ENCODE measurements at regions not wholly inside any gene's neighbourhood (a gene's known extent, or its start where the extent isn't known, plus 50 kb on each side); places are given as distances from the start of the nearest gene placed in this dataset.

DNA sequence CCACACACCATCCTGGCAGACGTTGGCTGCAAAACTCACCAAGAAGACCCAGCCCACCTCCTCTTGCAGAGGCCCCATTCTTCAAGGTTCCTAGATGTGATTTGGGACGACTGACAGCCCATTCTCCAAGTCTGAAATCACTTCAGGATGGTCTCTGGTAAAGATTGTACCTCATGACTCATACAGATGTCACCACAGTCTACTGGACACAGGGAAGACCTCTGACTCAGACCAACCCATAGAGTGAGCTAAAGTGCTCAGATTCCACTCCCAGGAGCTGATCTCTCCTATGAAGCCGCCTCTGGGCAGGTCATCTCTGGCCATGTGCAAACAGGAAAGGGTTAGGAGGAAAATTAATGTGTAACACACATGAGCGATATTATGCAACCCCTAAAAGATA lies 102.4 kb upstream of the VWC2 start:
- TF ChIP-seq, protein P1, sequence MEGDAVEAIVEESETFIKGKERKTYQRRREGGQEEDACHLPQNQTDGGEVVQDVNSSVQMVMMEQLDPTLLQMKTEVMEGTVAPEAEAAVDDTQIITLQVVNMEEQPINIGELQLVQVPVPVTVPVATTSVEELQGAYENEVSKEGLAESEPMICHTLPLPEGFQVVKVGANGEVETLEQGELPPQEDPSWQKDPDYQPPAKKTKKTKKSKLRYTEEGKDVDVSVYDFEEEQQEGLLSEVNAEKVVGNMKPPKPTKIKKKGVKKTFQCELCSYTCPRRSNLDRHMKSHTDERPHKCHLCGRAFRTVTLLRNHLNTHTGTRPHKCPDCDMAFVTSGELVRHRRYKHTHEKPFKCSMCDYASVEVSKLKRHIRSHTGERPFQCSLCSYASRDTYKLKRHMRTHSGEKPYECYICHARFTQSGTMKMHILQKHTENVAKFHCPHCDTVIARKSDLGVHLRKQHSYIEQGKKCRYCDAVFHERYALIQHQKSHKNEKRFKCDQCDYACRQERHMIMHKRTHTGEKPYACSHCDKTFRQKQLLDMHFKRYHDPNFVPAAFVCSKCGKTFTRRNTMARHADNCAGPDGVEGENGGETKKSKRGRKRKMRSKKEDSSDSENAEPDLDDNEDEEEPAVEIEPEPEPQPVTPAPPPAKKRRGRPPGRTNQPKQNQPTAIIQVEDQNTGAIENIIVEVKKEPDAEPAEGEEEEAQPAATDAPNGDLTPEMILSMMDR (IDR thresholded peaks at IDR 0.05; ENCODE audit: low read length, missing control alignments), result no peak
- no peak overlapping the region for H3K4me3 ChIP-seq (replicated peaks; ENCODE audit: low read depth, low read length)
- DNase-seq (ENCODE audit: low read depth), result no peak

DNA sequence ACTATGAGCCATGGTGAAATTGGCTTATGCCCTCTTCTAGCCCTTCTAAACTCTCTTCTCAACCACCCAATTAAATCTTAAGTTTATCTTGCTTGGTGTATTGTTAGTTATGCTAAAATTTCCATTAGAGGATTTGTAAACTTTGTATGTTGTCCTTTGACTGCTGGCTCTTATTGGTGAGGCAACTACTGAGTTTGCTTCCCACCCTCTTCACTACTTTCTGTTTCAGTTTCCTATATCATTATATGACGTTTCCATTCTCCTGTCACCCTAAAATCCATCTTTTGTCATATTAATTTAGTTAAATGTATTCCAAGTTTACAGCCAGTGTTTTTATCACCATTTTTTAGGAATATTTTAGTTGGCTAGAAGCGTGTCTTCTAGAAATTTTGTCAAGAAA lies 80.9 kb upstream of the VWC2 start:
- H3K4me3 ChIP-seq (replicated peaks; ENCODE audit: low read depth, low read length), result no peak overlapping the region
- DNase-seq (ENCODE audit: low read depth), result no peak
- TF ChIP-seq, protein P1 (IDR thresholded peaks at IDR 0.05; ENCODE audit: low read length, missing control alignments), result no peak

DNA sequence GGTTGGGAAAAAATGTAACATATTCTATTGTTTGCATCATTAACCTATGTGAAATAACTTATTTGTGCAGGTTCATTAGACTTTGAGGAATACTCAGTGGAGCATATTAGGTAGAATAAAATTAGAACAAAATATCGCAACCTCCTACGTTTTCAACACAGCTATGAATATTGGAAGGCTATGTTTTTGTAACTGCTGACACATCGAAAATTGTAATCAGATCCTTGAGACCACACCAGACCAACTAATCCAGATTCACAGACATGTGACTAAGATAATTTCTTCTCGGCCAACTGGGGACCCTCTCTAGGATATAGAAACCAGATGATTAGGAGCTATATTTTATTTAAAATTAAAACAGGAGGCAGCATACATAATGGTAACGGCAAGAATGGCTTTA lies 77.5 kb upstream of the VWC2 start:
- no peak for DNase-seq (ENCODE audit: low read depth)
- no peak overlapping the region for H3K4me3 ChIP-seq (replicated peaks; ENCODE audit: low read depth, low read length)
- TF ChIP-seq, protein P1 (IDR thresholded peaks at IDR 0.05; ENCODE audit: low read length, missing control alignments), result no peak

DNA sequence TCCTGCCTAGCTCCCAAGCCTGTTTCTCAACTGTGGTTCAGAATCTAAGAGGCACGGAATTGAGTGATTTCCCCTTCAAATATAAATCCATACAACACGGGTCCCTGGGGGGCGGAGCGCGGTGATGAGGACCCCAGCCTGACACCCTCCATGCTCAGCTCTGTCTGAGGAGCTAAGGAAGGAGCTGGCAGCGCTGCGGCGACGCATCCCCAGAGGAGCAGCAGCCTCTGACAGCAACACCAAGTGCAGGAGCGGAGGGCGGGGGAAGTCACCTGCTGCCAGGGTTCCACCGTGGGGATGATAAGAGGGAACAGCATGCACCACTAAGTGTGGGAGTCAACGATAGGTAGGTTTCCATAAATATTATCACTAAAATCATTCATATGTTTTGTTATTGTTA lies 72.6 kb upstream of the VWC2 start:
- H3K4me3 ChIP-seq (replicated peaks; ENCODE audit: low read depth, low read length), result no peak overlapping the region
- no peak for DNase-seq (ENCODE audit: low read depth)
- TF ChIP-seq, protein P1 (IDR thresholded peaks at IDR 0.05; ENCODE audit: low read length, missing control alignments), result no peak

DNA sequence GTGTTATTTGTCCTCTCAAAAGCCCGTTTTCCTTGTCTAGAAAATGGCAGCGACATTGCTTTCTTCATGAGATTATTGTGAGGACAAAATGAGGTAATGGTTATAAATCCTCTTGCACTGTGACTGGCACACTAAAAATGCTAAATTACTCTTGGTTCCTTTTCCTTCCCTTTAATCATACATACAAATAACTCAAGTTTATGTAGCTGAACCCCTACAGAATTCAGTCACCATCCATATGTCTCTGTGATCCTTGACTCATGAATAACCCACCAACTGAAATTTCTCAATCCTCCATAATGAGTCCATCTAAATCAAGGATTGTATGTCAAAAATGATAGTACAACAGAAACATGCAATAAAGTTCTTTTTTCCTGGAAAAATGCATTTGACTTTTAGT lies 71.3 kb upstream of the VWC2 start:
- TF ChIP-seq, protein P1 (IDR thresholded peaks at IDR 0.05; ENCODE audit: low read length, missing control alignments), result no peak
- no peak overlapping the region for H3K4me3 ChIP-seq (replicated peaks; ENCODE audit: low read depth, low read length)
- no peak for DNase-seq (ENCODE audit: low read depth)

DNA sequence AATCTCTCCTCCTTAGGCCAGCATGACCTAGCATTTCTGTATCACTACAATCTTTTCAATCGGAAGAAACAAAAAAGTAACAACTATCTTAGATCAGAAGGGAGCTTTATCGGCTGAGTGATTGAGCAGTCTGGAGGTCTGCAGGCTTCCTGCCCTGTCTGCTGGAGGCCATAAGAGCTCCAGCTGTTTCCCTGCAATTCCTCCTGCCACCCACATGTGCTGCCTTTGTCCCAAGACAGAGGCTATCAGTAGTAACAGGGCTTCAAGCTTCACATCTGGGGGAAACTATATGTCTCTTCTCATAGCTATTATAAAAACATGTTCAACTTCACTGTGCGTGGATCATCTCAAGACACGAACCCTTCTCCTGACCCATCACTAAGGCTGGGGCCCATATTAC lies 70.1 kb upstream of the VWC2 start:
- TF ChIP-seq, protein P1 (IDR thresholded peaks at IDR 0.05; ENCODE audit: low read length, missing control alignments), result no peak
- no peak for DNase-seq (ENCODE audit: low read depth)
- no peak overlapping the region for H3K4me3 ChIP-seq (replicated peaks; ENCODE audit: low read depth, low read length)

DNA sequence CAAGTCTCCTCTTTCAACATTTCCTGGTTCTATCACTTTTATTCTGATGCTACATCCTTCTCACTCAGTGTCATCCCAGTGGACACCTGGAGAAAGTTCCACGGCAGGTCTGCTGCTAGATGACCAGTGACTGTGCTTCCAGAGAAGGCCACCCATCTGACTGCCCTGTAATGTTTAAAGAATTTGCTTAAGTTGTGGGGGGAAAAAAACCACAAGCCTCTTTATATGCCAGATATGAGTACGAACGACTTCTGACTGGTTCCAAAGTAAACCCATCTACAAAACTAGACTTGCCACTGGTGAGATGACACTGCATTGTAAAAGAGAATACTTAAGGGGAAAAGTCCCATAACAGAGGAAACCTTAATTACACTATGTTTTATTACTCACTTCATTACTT lies 69.6 kb upstream of the VWC2 start:
- no peak for DNase-seq (ENCODE audit: low read depth)
- H3K4me3 ChIP-seq (replicated peaks; ENCODE audit: low read depth, low read length), result no peak overlapping the region
- TF ChIP-seq, protein P1 (IDR thresholded peaks at IDR 0.05; ENCODE audit: low read length, missing control alignments), result no peak
